ENCODE measurements at regions not wholly inside any gene's neighbourhood (a gene's known extent, or its start where the extent isn't known, plus 50 kb on each side); places are given as distances from the start of the nearest gene placed in this dataset.

- TF ChIP-seq CTCF (IDR thresholded peaks at IDR 0.05 in 8 of 11, conservative IDR thresholded peaks at IDR 0.05 in 3 of 11) (no peak), POLR2AphosphoS5 (IDR thresholded peaks at IDR 0.05) (no peak), POLR2A (IDR thresholded peaks at IDR 0.05) (no peak)
Measured at GRCh38 chr10:62669341-62669740, 135.2 kb upstream of the ADO start.

All from spleen (tissue), 7 donors.